Caco-2 (cell line): ENCODE measurements at regions not wholly inside any gene's neighbourhood (a gene's known extent, or its start where the extent isn't known, plus 50 kb on each side); places are given as distances from the start of the nearest gene placed in this dataset.

Source experiments
- BruUV-seq: library from RNA; stranded (reverse); fragments of 400-500 nt; replicated peaks from 2 replicates; lab custom pipeline; 2021; lab: Mats Ljungman, UMichigan
- CTCF ChIA-PET: fragments of 300-600 bp; sonication (Branson Sonifier 250); formaldehyde crosslinking; loops from one replicate; lab custom pipeline; 2022; ENCODE audit warnings: antibody characterized with exemption; lab: Charles Lee
- POLR2A ChIA-PET: fragments of 300-600 bp; sonication (Branson Sonifier 250); formaldehyde crosslinking; loops from one replicate; lab custom pipeline; 2022; ENCODE audit warnings: antibody characterized with exemption; lab: Charles Lee
- DNase-seq, 2 experiments: peaks; one replicate each; pipeline versions ENCODE4 v3.0.0 to v3.0.0-alpha.2; 2020 to 2022
- H3K27me3 ChIP-seq: replicated peaks from 2 replicates; pipeline ENCODE4 v1.6.0; 2011; ENCODE audit warnings: low read length; ENCODE audit not compliant: control insufficient read depth, insufficient read depth
- H3K36me3 ChIP-seq: 2 replicates; pipeline ENCODE4 v1.5.1; 2011; ENCODE audit warnings: low read length; ENCODE audit not compliant: control insufficient read depth, insufficient read depth
- H3K4me1 ChIP-seq: fragments of 250-450 bp; sonication (Bioruptor Pico); 2 replicates; pipeline ENCODE4 v1.5.1; 2020; ENCODE audit warnings: mild to moderate bottlenecking
- H3K4me3 ChIP-seq: 2 replicates; pipeline ENCODE4 v1.5.1; 2011; ENCODE audit warnings: low read depth, mild to moderate bottlenecking, control low read depth, low read length
- H3K9me3 ChIP-seq: fragments of 250-450 bp; sonication (Bioruptor Pico); 2 replicates; pipeline ENCODE4 v1.5.1; 2020; ENCODE audit warnings: mild to moderate bottlenecking, moderate library complexity
- H3K27ac Mint-ChIP-seq: one replicate; pipeline ENCODE4 v1.8.0; 2022; ENCODE audit warnings: mixed read lengths; ENCODE audit not compliant: unreplicated experiment
- H3K27me3 Mint-ChIP-seq: one replicate; pipeline ENCODE4 v1.8.0; 2022; ENCODE audit warnings: mixed read lengths; ENCODE audit not compliant: insufficient read depth, unreplicated experiment
- H3K36me3 Mint-ChIP-seq: one replicate; pipeline ENCODE4 v1.8.0; 2022; ENCODE audit warnings: mild to moderate bottlenecking, mixed read lengths; ENCODE audit not compliant: insufficient read depth, unreplicated experiment
- H3K4me1 Mint-ChIP-seq: one replicate; pipeline ENCODE4 v1.8.0; 2022; ENCODE audit warnings: low read depth, mixed read lengths; ENCODE audit not compliant: unreplicated experiment
- H3K4me3 Mint-ChIP-seq: one replicate; pipeline ENCODE4 v1.8.0; 2022; ENCODE audit warnings: mild to moderate bottlenecking, moderate library complexity, mixed read lengths; ENCODE audit not compliant: unreplicated experiment
- H3K9me3 Mint-ChIP-seq: one replicate; pipeline ENCODE4 v1.8.0; 2022; ENCODE audit warnings: mixed read lengths; ENCODE audit not compliant: unreplicated experiment
- intact Hi-C: fragments of 100-400 bp; cut with micrococcal nuclease; formaldehyde crosslinking; loops from one replicate; pipeline ENCODE4 v1.10.0; 2022; ENCODE audit not compliant: unreplicated experiment
- TF ChIP-seq, protein P1 (sequence below), 2 experiments: fragments of 200-600 bp in 1 of 2; IDR thresholded peaks; 1 replicate in 1 of 2; 2 replicates in 1 of 2; pipeline versions ENCODE4 v1.5.1 to v1.8.0; 2011 to 2022; ENCODE audit warnings: antibody characterized with exemption in 1 of 2, control low read depth in 1 of 2, inconsistent platforms in 1 of 2, low read depth in 1 of 2, low read length in 1 of 2, mild to moderate bottlenecking in 1 of 2, moderate library complexity in 1 of 2; ENCODE audit not compliant: insufficient read depth in 1 of 2, severe bottlenecking in 1 of 2, unreplicated experiment in 1 of 2

GRCh38 chr11:87736928-87737327 is 438.3 kb downstream of the RAB38 start:
- Histone ChIP-seq H3K4me1 (no peaks in the 10 kb centered on the region), H3K4me3 (no peak overlapping the region), H3K27me3 (no peaks in the 10 kb centered on the region), H3K36me3 (no peaks in the 10 kb centered on the region), H3K9me3 (no peaks in the 10 kb centered on the region)
- ChIA-PET CTCF (no interaction called here), POLR2A (no interaction called here)
- Mint-ChIP-seq H3K27ac (no peak overlapping the region), H3K27me3 (no peaks in the 10 kb centered on the region), H3K4me3 (no peak overlapping the region), H3K36me3 (no peaks in the 10 kb centered on the region), H3K4me1 (peaks cover 7% of the 10 kb centered on the region), H3K9me3 (no peaks in the 10 kb centered on the region)
- intact Hi-C loops, result no loop called here
- no TSS peak for BruUV-seq
- no peak for DNase-seq
- TF ChIP-seq, protein P1, sequence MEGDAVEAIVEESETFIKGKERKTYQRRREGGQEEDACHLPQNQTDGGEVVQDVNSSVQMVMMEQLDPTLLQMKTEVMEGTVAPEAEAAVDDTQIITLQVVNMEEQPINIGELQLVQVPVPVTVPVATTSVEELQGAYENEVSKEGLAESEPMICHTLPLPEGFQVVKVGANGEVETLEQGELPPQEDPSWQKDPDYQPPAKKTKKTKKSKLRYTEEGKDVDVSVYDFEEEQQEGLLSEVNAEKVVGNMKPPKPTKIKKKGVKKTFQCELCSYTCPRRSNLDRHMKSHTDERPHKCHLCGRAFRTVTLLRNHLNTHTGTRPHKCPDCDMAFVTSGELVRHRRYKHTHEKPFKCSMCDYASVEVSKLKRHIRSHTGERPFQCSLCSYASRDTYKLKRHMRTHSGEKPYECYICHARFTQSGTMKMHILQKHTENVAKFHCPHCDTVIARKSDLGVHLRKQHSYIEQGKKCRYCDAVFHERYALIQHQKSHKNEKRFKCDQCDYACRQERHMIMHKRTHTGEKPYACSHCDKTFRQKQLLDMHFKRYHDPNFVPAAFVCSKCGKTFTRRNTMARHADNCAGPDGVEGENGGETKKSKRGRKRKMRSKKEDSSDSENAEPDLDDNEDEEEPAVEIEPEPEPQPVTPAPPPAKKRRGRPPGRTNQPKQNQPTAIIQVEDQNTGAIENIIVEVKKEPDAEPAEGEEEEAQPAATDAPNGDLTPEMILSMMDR (IDR thresholded peaks at IDR 0.05; ENCODE audit: insufficient read depth in 1 of 2, low read depth in 1 of 2, low read length in 1 of 2, severe bottlenecking in 1 of 2, unreplicated experiment in 1 of 2), result no peak

- Mint-ChIP-seq H3K4me1 (peaks cover 7% of the 10 kb centered on the region), H3K27ac (no peak overlapping the region), H3K9me3 (no peaks in the 10 kb centered on the region), H3K4me3 (no peak overlapping the region), H3K36me3 (no peaks in the 10 kb centered on the region), H3K27me3 (peaks cover 3% of the 10 kb centered on the region)
- no TSS peak for BruUV-seq
- TF ChIP-seq, protein P1 (IDR thresholded peaks at IDR 0.05; ENCODE audit: insufficient read depth in 1 of 2, low read depth in 1 of 2, low read length in 1 of 2, severe bottlenecking in 1 of 2, unreplicated experiment in 1 of 2), result no peak
- Histone ChIP-seq H3K9me3 (no peaks in the 10 kb centered on the region), H3K4me1 (peaks cover 7% of the 10 kb centered on the region), H3K27me3 (no peaks in the 10 kb centered on the region), H3K36me3 (no peaks in the 10 kb centered on the region), H3K4me3 (no peak overlapping the region)
- intact Hi-C loops, result loop anchor here (10.0 kb wide), 1 partner anchor 138 kb away; no protein-coding TSS in a partner anchor
- DNase-seq, result no peak
- POLR2A ChIA-PET, result no interaction called here
- CTCF ChIA-PET, result interaction anchor here (0.6 kb wide), 2 partner anchors 19 to 263 kb away, joined by 3 read pairs; no protein-coding TSS in a partner anchor
Observed at GRCh38 chr11:87726506-87726905, 448.7 kb downstream of the RAB38 start.

DNA sequence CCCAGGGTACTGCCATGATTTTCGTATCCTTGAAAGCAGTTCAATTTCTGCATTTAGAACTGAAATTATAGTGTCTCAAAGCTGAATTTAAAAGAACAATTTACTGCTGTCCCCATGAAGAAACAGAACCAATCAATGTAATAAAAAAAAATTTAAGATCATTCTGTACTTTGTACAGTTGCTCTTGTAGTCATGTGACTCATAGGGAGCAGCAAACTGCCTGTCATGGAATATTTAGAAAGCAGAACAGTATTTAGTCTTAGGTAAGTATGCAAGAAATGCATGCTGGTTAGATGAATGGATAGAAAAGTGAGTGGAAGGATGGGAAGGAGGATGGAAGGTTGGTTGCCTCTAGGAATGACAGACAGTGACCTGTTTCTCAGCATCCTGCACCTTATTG is 450.9 kb downstream of the RAB38 start:
- no peaks in the 10 kb centered on the region for H3K27me3 ChIP-seq
- Mint-ChIP-seq H3K9me3 (no peaks in the 10 kb centered on the region), H3K36me3 (no peaks in the 10 kb centered on the region), H3K27ac (no peak overlapping the region), H3K4me1 (peaks cover 7% of the 10 kb centered on the region), H3K4me3 (no peak overlapping the region), H3K27me3 (peaks cover 3% of the 10 kb centered on the region)
- ChIA-PET CTCF (no interaction called here), POLR2A (interaction anchor here (0.5 kb wide), 1 partner anchor 247 kb away, joined by 3 read pairs; no protein-coding TSS in a partner anchor)
- H3K4me3 ChIP-seq, result no peak overlapping the region
- H3K4me1 ChIP-seq, result peaks cover 7% of the 10 kb centered on the region
- BruUV-seq, result no TSS peak
- no peaks in the 10 kb centered on the region for H3K36me3 ChIP-seq
- H3K9me3 ChIP-seq, result no peaks in the 10 kb centered on the region
- TF ChIP-seq, protein P1 (IDR thresholded peaks at IDR 0.05; ENCODE audit: insufficient read depth in 1 of 2, low read depth in 1 of 2, low read length in 1 of 2, severe bottlenecking in 1 of 2, unreplicated experiment in 1 of 2), result no peak
- intact Hi-C loops, result loop anchor here (10.0 kb wide), 1 partner anchor 140 kb away; no protein-coding TSS in a partner anchor
- DNase-seq, result no peak
